H1 (cell line): ENCODE measurements at regions not wholly inside any gene's neighbourhood (a gene's known extent, or its start where the extent isn't known, plus 50 kb on each side); places are given as distances from the start of the nearest gene placed in this dataset.

Experiments used
- GTF2F1 ChIP-seq: IDR thresholded peaks from 2 replicates; pipeline ENCODE4 v1.6.1; 2012; ENCODE audit warnings: low read depth, low read length, improper control_type of control experiment, borderline replicate concordance
- KDM1A ChIP-seq: fragments of 200-600, 300-600 bp; sonication (generic); IDR thresholded peaks from 2 replicates; pipeline ENCODE4 v1.7.1; 2016; ENCODE audit warnings: mild to moderate bottlenecking, low read length, borderline replicate concordance

DNA sequence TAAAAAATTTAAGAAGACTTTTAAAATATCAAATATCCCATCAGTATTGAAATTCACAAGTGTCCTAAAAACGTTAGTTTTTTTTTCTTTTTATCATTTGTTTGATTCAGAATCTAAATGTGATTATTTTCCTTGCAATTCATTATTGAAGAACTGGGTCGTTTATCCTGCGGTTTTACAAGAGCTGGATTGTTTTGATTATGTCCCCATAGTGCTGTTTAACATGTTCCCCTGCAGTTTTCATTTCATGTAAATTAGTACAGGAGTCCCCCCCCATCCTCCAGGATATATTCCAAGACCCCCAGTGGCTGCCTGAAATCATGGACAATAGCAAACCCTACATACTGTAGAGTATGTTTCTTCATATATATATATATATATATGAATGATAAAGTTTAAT lies 105.7 kb downstream of the KCTD15 start (continued):
- TF ChIP-seq GTF2F1 (no peak), KDM1A (no peak)
